HL-60 (cell line): ENCODE measurements at regions not wholly inside any gene's neighbourhood (a gene's known extent, or its start where the extent isn't known, plus 50 kb on each side); places are given as distances from the start of the nearest gene placed in this dataset.

Experiments used
- GABPA ChIP-seq: IDR thresholded peaks from 2 replicates; pipeline ENCODE4 v1.6.1; 2012; ENCODE audit warnings: low read depth
- TF ChIP-seq, protein P1 (sequence below): IDR thresholded peaks from one replicate; pipeline ENCODE4 v1.5.1; 2011; ENCODE audit warnings: low read length, control low read depth, inconsistent platforms; ENCODE audit not compliant: insufficient read depth

DNA sequence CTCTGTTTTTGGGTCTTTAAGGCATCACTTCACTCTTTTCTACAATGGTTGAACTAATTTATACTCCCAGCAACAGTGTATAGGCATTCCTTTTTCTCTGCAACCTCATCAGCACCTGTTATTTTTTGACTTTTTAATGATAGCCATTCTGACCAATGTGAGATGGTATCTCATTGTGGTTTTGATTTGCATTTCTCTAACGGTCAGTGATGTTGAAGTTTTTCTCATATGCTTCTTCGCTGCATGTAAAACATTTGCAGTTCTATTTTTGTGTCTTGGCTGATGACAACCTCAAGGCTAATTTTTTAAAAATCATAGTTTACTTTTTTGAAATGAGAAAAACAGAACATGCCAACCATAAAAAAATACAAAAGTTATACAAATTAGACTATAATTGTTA lies 258.2 kb upstream of the EDNRB start:
- TF ChIP-seq, protein P1, sequence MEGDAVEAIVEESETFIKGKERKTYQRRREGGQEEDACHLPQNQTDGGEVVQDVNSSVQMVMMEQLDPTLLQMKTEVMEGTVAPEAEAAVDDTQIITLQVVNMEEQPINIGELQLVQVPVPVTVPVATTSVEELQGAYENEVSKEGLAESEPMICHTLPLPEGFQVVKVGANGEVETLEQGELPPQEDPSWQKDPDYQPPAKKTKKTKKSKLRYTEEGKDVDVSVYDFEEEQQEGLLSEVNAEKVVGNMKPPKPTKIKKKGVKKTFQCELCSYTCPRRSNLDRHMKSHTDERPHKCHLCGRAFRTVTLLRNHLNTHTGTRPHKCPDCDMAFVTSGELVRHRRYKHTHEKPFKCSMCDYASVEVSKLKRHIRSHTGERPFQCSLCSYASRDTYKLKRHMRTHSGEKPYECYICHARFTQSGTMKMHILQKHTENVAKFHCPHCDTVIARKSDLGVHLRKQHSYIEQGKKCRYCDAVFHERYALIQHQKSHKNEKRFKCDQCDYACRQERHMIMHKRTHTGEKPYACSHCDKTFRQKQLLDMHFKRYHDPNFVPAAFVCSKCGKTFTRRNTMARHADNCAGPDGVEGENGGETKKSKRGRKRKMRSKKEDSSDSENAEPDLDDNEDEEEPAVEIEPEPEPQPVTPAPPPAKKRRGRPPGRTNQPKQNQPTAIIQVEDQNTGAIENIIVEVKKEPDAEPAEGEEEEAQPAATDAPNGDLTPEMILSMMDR: no peak
- TF ChIP-seq GABPA: no peak
